NCI-H2029 treated with DMSO at 0.1 percent for 48 hours (cell line): ENCODE measurements at regions not wholly inside any gene's neighbourhood (a gene's known extent, or its start where the extent isn't known, plus 50 kb on each side); places are given as distances from the start of the nearest gene placed in this dataset.

Source experiments
- DNase-seq: peaks from one replicate; lab custom pipeline; 2025; lab: John Stamatoyannopoulos, UW

DNA sequence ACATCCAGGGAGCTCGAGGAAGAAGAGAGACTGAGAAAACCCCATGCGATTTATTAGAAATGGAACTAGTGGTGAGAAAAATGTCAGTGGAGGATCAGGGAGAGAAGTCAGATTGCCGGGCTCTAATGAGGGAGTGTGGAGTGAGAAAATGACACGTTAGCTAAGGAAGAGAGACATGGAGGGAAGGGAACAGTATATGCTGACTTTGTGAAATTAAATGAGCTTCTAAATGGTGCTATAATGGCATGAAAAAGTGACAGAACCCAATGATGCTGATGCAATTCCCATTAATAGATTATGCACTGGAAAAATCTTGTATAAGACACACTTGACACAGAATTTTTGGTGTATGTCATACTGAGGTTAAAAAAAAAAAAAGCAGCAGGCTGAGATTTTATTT, 112.6 kb downstream of the HSPH1 start:
- DNase-seq, result no peak

DNA sequence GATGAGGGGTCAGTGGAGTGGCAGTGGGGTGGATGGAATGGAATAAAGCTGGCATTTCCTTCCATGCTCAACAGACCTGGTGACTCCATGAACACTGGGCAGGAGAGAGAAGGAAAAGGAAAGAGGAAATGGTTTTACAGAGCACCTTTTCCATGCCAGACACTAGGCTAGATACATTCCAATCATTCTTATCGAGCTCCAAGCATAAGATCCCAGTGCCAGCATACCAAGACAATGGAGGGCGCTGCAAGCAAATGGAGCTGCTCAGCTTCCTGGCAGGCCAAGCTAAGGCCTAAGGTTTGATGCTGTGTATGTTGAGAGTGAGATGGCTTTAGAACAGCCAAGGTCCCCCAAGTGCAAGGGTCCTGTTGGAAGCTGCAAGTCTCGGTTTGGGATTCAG, 113.2 kb downstream of the HSPH1 start:
- DNase-seq, result no peak

DNA sequence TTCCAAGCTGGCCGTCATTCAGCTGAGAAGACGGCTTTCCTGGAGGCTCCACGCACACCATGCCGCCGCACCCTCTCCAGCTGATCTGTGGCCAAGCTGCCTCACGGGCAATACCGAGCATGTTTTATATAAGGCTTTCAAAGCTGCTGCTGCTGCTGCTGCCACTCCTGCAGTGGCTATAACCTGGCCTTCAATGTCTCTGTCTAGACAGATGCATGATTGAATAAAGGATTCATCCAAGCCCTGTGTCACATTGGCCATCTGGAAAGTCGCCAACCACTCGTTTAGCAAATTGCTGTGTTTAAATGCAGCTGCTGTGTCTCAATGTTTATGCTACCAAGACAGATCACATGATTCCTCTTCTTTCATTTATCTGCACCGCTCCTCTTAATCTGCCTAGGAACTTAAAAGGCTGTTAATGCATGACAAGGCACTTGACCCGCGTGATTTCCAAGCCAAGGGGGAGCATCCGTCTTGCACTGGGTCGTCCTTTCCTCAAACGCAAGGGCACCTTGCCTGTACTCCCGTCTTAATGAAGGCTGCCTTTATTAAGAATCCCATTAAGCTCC, 114.3 kb downstream of the TEX26 start:
- peak; percentile 45 for DNase-seq

DNA sequence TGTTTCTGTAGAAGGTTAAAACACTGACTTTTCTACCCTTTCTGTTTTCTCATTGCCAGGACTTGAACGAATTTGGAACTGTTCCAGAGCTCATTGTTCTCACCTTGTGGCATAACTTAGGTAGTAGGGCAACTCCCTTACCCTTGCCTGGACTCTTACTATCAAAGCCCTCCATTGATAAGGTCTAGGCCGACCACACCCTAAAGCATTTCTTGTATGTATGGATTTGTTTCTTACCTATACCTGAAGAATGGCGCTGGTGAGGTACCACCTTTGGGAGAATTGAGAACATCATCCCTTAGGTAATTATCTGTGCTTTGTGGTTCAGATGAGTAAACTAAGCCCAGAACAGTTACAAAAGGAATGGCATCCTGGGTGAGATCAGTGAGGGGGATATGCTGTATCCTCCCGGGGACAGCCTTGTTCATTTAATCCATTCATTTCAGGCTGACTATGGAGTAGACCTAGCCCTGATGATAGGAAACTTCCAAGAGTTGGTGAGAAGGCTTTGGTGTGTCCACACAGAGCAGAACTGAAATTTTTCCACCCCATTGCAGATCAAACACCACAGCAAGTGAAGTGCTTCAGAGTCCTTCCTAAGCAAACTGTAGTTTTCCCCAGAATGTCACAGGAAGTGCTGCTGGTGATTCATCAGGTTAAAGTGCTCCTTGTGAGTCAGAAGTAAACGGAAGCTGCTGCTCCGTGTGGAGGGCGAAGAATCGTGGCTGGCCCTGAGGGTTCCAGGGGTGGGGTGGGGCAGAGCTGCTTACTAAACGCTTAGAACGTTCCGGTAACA, 113.0 kb downstream of the TEX26 start:
- no peak for DNase-seq

DNA sequence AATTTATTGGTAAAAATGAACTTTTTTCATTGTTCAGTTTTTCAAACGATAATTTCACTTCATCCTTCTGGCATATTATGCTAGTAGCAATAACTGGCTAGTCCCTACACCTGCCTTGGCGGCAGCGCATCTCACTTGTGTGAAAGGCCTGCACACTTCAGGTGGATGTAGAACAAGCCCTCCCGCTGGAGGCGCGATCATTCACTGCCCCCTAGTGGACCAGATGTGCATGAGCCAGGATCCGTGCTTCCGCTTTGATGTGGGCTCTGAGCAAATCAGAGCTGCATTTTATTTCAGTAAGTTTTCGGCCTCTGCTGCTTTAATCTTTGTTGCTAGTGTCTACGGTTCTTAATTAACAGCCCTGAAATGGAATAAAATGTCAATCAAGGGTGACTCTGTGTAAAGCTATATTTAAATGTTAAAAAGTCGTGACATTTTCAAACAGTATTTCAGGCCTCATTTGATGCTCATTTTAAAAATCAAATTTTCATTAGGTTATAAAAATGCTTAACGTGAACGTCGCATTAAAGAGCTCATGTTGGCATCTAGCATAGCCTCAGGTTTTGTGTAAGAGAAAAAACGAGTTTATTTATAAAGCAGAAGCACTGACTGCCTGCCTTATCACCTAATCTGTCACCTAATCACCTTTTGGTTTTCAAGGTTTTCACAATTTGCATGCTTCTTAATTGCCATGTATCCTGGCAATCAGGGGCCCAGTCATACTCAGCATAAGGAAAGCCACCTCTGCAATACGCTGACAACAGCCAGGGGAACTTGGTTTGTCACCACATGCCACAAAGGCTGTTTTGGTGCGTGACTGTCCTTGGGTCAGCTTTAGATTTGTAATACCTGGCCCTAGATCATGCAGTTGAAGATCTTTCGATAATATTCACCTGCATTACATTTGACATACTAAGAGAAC, 112.2 kb downstream of the TEX26 start:
- DNase-seq, result no peak

DNA sequence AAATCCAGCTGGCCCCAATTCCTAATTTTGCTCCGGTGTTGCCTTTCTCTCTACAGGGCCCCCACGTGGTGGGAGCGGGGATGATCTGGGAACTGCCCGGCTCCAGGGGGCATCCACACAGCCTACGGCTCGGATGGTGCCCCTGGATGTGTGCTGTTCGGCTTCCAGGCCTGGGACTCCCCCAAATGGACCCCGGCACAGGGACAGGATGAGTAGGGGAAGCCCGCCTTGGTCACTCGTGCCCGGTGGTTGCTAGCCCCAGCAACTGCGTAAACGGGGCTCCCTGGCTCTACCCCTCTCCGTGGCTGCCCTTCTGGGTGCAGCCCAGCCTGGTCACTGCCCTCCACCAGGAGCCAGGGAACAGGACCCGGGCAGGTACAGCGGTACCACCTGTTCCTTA, 111.5 kb downstream of the TEX26 start:
- no peak for DNase-seq

DNA sequence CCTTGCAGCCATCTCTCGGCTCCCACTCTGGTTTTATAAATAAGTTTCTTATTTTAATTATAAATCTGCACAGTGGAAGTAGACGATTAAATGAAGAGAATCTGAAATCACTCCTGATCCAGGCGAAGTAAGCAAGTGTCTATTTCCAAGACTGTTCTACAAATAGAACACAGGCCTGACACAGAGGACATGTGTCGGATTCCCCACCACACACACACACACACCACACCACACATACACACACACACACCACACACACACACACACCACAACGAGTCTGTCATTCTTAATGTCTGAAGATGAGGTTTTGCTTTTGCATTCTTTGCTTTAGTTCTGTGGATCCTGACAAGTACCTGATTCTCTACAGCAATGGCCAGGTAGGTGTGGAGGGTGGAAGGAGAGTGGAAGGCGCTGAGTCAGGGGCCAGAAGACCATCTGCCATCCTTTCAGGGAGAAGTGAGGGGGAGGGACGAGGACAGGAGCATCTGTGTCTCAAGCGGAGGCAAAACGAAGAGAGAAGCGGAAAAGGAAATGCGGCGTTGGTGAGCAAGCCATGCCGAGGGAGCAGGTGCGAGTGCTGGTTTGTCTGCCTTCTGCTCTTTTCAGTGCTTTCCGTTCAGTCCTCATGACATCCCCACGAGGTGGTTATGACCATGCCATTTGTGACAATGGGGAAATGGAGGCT, 110.2 kb downstream of the TEX26 start:
- no peak for DNase-seq

DNA sequence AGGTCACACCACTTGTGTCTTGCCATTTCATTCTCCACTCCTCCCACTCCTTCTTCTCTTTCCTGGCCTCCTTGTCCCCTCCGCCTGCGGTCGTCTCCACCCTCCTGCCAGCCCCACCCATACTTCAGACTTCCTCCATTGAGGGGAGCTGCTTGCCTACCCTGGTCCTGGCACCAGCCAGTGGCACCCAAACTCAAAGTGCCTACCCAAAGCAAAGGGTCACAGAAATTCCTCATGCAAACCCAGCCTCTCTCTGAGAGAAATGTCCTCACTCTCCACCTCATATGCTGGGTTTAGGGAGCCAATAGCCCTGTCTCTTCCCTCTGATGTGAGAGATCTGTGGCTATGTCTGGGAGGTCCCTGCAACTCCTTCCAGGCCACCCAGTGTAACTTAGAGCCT, 109.6 kb downstream of the TEX26 start:
- no peak for DNase-seq

DNA sequence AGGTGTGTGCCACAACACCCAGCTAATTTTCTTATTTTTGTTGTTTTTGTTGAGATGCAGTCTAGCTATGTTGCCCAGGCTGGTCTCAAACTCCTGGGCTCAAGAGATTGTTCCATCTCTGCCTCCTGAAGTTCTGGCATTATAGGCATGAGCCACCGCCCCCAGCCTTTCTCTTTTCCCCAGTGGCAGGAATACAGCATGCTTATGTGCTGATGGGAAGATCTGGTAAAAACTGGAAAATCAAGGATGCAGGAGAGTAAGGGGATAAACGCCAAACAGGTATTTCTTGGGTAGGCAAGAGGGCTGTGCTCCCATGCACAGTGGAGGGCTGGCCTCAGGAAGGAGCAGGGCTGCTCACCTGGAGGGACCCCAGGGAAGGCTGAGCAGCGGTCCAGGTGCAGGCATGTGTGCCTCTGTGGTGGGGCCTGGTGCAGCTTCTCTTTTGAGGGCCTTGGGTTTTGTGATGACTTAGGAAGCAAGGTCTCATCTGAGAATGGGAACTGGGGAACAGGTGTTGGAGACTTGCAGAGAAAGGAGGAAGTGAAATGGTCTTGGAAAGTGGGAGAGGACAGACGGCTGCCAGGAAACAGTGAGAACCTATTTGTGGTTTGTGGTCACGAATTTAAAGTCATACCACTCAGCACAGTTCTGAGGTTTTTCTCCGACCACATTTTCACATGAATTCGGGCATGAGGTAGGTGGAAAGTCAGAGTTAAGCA, 106.5 kb downstream of the TEX26 start:
- DNase-seq, result no peak

DNA sequence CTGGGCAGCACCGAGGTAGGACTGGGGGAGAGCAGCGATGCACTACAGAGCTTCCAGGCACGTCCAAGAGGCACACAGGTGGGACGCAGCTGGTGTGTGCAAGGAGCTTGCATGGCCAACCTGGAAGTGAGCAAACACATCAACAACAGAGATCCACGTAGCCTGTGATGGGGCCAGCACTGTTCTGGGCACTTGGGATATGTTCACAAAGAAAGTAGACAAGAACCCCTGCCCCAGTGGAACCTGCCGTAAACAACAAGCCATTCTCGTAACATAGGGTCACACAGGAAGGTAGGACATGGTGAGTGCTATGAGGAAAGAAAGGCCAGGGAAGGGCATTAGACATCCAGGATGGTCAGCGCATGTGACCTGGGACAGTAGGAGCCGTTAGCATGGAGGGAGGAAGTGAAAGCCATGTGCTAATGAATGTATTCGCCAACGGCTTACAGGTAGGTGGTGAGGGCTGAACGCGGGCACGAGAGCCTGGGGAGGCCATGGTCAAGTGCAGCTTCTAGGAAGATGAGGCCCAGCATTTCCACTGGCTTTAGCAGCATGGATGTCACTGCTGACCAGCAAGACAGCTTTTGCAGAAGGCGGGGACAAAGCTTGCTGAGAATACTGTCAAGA, 105.5 kb downstream of the TEX26 start:
- no peak for DNase-seq

DNA sequence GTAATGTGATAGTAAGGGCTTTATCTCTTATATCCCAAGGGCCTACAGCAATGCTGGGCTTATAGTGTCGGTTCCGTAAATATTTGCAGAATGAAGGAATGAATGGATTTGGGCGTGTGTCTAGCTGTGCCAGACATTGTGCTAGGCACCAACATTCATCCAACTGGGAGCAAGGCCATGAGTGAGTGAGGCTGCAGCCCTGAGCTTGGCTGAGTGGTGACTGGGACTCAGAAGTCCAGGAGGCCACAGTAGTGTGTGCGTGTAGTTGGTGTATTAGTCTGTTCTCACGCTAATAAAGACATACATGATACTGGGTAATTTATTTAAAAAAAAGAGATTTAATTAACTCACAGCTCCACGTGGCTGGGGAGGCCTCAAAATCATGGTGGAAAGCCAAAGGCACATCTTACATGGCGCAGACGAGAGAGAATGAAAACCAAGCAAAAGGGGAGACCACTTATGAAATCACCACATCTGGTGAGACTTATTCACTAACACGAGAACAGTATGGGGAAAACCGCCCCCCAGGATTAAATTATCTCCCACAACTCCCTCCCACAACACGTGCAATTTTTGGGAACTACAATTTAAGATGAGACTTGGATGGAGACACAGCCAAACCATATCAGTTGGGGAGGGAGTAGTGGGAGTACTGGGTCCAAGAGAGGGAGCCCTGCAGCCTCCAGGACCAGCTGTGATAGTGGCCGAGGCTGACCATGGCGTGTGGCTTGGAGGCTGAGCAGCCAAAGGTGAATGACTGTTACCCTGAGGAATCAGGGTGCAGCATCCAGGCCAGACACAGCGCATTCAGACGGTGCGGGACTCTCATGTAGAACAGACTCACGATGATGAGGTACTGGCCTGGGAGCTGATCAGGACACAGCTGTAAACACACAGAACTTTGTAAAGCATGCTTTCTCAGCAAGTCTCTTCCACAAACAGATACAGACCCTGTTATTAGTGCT, 104.6 kb downstream of the TEX26 start:
- no peak for DNase-seq

DNA sequence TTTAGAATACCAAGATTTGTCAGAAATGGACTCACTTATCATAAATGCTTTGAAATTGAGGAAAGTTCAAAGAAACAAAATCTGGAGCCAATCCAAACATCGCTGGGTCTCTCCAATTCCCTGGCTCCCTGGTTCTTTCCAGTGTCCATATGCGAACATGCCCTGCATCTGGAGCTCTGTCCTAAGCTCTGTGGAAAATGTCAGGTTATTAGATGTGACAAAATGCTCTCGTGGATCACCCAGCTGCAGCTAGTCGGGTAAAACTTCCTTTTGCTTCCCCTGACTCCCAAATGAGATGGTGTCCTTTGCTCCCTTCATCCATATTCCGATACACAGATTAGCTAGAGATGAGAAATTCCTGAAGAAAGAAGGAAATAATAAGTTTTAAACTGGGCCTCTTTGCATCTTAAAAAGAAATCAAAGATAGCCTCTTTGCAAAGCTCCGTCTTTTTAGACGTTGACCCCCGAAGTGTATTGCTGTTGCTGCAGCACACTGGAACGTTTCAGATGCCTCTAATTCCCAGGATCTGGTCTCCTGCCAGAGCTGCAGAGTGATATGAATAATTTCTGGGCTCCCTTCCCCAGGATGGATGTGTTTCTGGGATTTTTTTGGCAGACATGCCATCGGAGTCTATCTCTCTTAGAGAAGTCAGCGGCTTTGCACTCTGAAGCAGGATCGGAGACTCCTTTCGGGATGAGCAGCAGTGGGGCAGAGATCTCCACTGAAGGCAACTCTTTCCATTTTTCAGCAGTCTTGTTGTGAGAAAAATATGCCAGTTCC, 102.9 kb downstream of the TEX26 start:
- DNase-seq, result no peak

DNA sequence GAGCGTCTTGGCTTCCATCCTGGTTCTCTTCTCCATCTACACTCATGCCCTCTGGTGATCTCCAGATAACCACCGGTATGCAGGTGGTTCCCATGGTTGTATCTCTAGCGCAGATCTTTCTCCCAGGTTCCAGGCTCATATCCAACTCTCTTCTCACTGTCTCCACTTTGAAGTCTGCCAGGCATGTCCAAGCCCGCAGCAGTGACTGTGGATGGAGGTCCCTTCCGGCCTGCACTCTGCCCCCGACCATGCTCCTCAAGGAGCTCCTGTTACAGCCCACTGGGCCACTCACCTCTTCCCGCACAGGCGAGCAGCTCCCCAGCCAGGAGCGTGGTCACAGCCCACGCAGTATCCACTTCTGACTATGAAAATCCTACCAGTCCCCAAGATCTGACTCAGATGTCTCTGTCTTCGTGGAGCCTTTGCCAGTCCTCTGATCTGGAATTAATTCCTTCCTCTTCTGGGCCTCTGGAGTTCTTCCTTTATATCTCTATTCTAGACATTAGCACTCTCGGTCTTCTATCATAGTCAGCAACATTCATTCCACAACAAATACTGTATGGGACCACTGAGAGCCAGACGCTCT, 100.2 kb downstream of the TEX26 start:
- no peak for DNase-seq

DNA sequence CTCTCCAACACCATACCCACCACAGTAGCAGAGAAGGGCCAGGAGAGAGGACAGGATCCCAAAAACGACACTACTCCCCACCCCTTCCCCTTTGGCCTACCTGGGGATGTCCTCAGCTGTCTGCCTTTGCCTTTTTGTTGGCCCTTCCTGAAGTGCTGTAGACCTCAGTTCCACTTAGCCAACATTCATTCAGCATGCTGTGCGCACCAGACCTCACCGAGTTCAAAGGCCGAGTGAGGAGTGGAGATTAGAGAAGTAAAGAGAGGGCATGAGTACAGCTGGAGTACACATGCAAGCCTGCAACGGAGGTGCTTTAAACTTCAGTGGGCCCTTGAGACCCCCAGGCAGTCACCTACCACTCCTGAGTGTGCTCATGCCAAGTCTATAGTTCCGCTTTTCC, 99.0 kb downstream of the TEX26 start:
- DNase-seq, result no peak

DNA sequence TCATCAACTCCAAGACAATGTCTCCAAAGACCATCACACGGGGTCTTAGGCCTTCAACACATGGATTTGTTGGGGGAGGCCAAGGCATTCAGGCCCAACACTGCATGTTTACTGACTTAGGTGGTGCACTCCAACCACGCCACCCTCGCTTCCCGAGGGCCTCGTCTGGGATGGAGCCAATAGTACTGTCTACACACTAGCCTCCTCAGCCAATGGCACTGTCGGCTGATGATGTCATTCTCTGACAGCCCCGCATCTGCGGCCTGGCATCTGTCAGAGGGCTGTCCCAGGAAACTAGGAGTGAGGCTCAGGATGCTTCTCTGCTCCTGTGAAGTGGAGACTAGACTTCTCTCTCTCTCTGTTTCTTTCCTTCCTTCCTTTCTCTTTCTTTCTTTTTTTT, 96.6 kb downstream of the TEX26 start:
- no peak for DNase-seq

DNA sequence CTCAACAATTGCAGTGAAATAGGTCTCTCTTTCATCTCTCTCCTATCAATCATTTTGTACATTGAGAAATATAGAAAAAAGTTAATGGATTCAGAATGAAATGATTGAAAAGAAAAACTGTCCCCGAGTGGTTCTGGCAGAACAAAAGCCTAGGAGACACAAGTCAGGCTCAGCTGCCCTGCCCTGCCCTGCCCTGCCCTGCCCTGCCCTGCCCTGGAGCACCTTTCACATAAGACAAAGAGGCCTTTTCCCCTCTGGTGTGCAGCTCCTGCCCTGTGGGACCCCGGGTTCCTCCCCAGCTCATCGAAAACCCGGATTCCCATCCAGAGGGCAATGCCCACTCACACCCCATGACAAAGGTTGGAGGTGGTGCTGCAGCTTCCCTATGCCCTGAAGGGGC, 94.7 kb downstream of the TEX26 start:
- no peak for DNase-seq
